Psoas muscle (tissue), 7 donors: ENCODE measurements at regions not wholly inside any gene's neighbourhood (a gene's known extent, or its start where the extent isn't known, plus 50 kb on each side); places are given as distances from the start of the nearest gene placed in this dataset.

Experiments
- ATAC-seq, 4 donors: fragments of 200-7000 bp; cut with Tn5 transposase; one replicate each; pipeline ENCODE4 v1.9.1; 2020; ENCODE audit warnings: moderate library complexity in 3 of 4, mild to moderate bottlenecking in 2 of 4
- DNase-seq, 2 donors: peaks; one replicate each; pipeline ENCODE4 v3.0.0-alpha.2; 2020
- H3K27ac ChIP-seq: fragments of 200-600 bp; one replicate; pipeline ENCODE4 v1.8.0; 2022
- H3K27me3 ChIP-seq, 3 donors: fragments of 200-600 bp in 1 of 3; one replicate each; pipeline versions ENCODE4 v1.6.1 to v1.8.0; 2013 to 2022; ENCODE audit warnings: low read length in 2 of 3, mild to moderate bottlenecking in 2 of 3, moderate library complexity in 1 of 3; ENCODE audit not compliant: insufficient read depth in 3 of 3
- H3K36me3 ChIP-seq, 2 donors: fragments of 200-600 bp in 1 of 2; one replicate each; pipeline versions ENCODE4 v1.6.1 to v1.8.0; 2013 to 2022; ENCODE audit warnings: low read depth in 1 of 2, mild to moderate bottlenecking in 1 of 2, moderate library complexity in 1 of 2; ENCODE audit not compliant: insufficient read depth in 1 of 2
- H3K4me1 ChIP-seq: fragments of 200-600 bp; one replicate; pipeline ENCODE4 v1.8.0; 2022
- H3K4me3 ChIP-seq: fragments of 200-600 bp; one replicate; pipeline ENCODE4 v1.8.0; 2022; ENCODE audit warnings: mild to moderate bottlenecking
- H3K9me3 ChIP-seq: fragments of 200-600 bp; one replicate; pipeline ENCODE4 v1.8.0; 2022
- WGBS, 3 donors: extraction: QIAGEN DNeasy Blood & Tissue Kit; methylation state at CpG; one replicate each; pipeline versions ENCODE4 v1.1.6 to v1.1.7; 2013; 5-methylcytosine and 5-hydroxymethylcytosine counted together
- intact Hi-C, 2 donors: fragments of 100-400 bp; cut with DNase I; formaldehyde crosslinking; loops; one replicate each; pipeline versions ENCODE4 v1.11.0 to v1.14.2; 2022
- TF ChIP-seq, protein P1 (sequence below): fragments of 200-600 bp; IDR thresholded peaks from one replicate; pipeline ENCODE4 v1.8.0; 2022; ENCODE audit warnings: antibody characterized with exemption
- donor health status: healthy with polysubstance abuse.
- donor health status: DM: no; HTN: no; CAD: no; lungs with moderate emphysema.
- donor health status: Bipolar disorder and iron deficiency.
- donor health status: healthy.
- donor health status: DM: yes; HTN: yes; CAD: no.
- donor health status: DM: no; HTN: no; CAD: no.
- donor health status: DM: yes; HTN: yes; CAD: no.

DNA sequence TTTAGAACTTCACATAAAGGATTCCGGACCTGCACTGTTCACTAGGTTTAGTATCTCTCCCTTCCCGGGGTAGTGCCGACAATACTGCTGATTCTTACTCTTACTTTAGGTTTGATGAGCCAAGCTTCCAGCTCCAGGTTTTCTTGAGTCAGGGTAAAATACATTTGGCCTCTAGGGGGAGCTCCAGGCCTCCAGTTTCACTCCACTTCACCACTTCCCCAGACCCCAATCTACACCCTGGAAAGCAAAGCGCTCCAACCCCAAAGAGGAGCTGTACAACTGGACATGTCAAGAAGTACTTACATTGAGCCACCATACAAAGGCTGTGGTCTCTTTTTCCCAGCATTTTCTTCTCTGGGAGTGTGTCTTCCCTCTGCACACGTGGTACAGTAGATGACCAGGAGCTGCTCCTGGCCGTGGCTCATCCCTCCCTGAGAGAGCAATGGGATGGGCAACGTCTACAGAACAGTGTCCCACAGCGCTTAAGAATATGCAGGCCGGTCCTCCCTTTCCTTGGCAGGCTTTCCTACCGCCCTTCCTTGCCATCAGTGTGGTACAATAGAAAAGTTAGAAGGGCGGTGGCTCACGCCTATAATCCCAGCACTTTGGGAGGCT, 93.9 kb upstream of the CCDC80 start:
- Histone ChIP-seq H3K27ac (no peak overlapping the region), H3K4me3 (no peak overlapping the region), H3K36me3 (no peaks in the 10 kb centered on the region), H3K27me3 (no peaks in the 10 kb centered on the region), H3K4me1 (no peaks in the 10 kb centered on the region), H3K9me3 (no peaks in the 10 kb centered on the region)
- peak in 3 of 4 donors; percentile 19 to 54 (median 37) for ATAC-seq
- intact Hi-C loops: loop anchor here (2.0 to 10.0 kb wide), 3 partner anchors 77 to 246 kb away; partner anchors contain the start of gene CD200R1 (in 1 of the 2)
- TF ChIP-seq, protein P1, sequence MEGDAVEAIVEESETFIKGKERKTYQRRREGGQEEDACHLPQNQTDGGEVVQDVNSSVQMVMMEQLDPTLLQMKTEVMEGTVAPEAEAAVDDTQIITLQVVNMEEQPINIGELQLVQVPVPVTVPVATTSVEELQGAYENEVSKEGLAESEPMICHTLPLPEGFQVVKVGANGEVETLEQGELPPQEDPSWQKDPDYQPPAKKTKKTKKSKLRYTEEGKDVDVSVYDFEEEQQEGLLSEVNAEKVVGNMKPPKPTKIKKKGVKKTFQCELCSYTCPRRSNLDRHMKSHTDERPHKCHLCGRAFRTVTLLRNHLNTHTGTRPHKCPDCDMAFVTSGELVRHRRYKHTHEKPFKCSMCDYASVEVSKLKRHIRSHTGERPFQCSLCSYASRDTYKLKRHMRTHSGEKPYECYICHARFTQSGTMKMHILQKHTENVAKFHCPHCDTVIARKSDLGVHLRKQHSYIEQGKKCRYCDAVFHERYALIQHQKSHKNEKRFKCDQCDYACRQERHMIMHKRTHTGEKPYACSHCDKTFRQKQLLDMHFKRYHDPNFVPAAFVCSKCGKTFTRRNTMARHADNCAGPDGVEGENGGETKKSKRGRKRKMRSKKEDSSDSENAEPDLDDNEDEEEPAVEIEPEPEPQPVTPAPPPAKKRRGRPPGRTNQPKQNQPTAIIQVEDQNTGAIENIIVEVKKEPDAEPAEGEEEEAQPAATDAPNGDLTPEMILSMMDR: peak; percentile 48
- DNase-seq: peak in 1 of 2 donors; percentile 42
- 67 to 75% (median 70%) methylated on average over 12 of the region's 12 CpGs for WGBS, 3 donors

GRCh38 chr3:112734171-112734570, 93.2 kb upstream of the CCDC80 start:
- 76 to 83% (median 81%) methylated on average over 2 of the region's 2 CpGs for WGBS, 3 donors
- H3K36me3 ChIP-seq: no peaks in the 10 kb centered on the region
- no peak overlapping the region for H3K4me3 ChIP-seq
- DNase-seq (no peak), ATAC-seq (no peak)
- H3K27me3 ChIP-seq: no peaks in the 10 kb centered on the region
- TF ChIP-seq, protein P1: no peak
- no peaks in the 10 kb centered on the region for H3K9me3 ChIP-seq
- no peak overlapping the region for H3K27ac ChIP-seq
- intact Hi-C loops: loop anchor here (2.0 to 10.0 kb wide), 2 partner anchors 241 to 247 kb away; partner anchors contain the start of gene CD200R1 (in 1 of the 2)
- H3K4me1 ChIP-seq: no peaks in the 10 kb centered on the region

DNA sequence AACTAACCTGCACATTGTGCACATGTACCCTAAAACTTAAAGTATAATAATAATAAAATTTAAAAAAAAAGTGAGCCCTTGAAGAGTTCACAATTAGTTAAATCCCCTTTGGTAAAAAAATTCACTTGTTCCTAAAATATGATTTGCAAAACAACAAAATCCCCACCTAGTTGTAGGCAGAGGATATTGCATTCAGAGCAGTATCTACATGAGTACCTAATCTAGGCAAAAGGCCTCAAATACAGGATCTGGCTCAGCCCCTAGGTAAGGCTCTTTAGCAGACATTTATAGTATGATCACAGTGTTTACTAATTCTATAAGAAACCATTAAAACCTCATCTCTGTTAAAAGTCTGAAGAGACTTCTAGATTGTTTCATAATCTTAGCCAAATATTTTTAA, 89.3 kb upstream of the CCDC80 start:
- Histone ChIP-seq H3K4me1 (no peaks in the 10 kb centered on the region), H3K36me3 (no peaks in the 10 kb centered on the region), H3K4me3 (no peak overlapping the region), H3K27ac (no peak overlapping the region), H3K9me3 (no peaks in the 10 kb centered on the region), H3K27me3 (no peaks in the 10 kb centered on the region)
- TF ChIP-seq, protein P1: no peak
- DNase-seq: no peak
- ATAC-seq: no peak
- intact Hi-C loops: loop anchor here in 1 of 2 donors (10.0 kb wide), 1 partner anchor 245 kb away; the partner anchor contains the start of gene CD200R1

DNA sequence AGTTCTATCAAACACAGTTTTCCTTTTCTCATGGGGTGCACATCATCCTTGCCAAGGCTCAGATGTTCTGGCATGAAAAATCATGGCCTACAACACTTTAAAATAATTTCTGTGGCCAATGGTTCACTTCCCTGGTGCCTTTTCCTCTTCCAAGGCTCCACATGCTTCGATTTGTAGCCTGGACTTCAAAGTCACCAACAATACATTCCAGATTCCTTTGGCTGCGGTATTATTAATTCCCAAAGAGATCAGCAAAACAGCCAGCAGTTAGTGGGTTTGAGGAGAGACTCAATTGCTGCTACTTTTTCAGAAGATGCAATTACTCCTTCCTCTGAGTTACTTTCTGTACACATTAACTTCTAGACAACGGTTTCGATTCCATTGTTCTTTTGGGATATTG, 80.3 kb upstream of the CCDC80 start:
- intact Hi-C loops: no loop called here
- 43 to 49% (median 44%) methylated on average over 4 of the region's 4 CpGs for WGBS, 3 donors
- Histone ChIP-seq H3K27me3 (peaks cover 0 to 3% (median 3%) of the 10 kb centered on the region in 3 donors), H3K27ac (no peak overlapping the region), H3K4me3 (no peak overlapping the region), H3K36me3 (no peaks in the 10 kb centered on the region), H3K4me1 (no peaks in the 10 kb centered on the region), H3K9me3 (no peaks in the 10 kb centered on the region)
- ATAC-seq (no peak), DNase-seq (no peak)
- TF ChIP-seq, protein P1: no peak

DNA sequence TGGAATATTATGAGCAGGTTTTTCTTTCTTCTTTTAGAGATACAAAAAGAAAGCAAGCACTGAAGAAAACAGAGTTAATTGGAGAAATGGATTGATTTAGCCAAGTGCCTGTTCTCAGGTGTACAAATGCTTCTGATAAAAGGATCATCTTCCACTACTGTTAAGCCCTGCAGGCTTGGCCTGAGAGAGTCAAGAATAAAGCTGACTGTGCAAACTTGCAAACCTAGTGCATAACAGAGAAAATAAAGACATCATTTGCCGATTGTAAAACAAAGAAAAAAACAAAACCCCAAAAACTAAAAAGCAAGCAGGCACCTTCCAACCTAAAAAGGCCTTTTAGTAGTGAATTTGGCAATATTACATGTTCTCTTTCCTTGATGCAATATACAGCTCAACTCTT, 78.0 kb upstream of the CCDC80 start:
- Histone ChIP-seq H3K4me1 (no peaks in the 10 kb centered on the region), H3K36me3 (no peaks in the 10 kb centered on the region), H3K27me3 (peaks cover 0 to 3% (median 3%) of the 10 kb centered on the region in 3 donors), H3K27ac (no peak overlapping the region), H3K9me3 (no peaks in the 10 kb centered on the region), H3K4me3 (no peak overlapping the region)
- 81 to 85% (median 83%) methylated on average over 1 of the region's 1 CpG for WGBS, 3 donors
- DNase-seq: no peak
- ATAC-seq: no peak
- intact Hi-C loops: no loop called here
- TF ChIP-seq, protein P1: no peak
